RWPE2 (cell line): ENCODE measurements at regions not wholly inside any gene's neighbourhood (a gene's known extent, or its start where the extent isn't known, plus 50 kb on each side); places are given as distances from the start of the nearest gene placed in this dataset.
A peak's percentile ranks its signal among the peaks of the same experiment; 100 is the strongest.
"Not testable (repeated sequence)": the region's sequence is repeated elsewhere in the genome, so short reads cannot be mapped to it uniquely, and the experiment has no call there.

ENCODE experiments used
- ATAC-seq: fragments of 200-7000 bp; cut with Tn5 transposase; 3 replicates; pipeline ENCODE4 v1.9.1; 2021; ENCODE audit warnings: low read depth
- DNase-seq: peaks from one replicate; pipeline ENCODE4 v3.0.0-alpha.2; 2020; ENCODE audit warnings: low spot score
- H3K27ac ChIP-seq: fragments of 450-650 bp; 2 replicates; pipeline ENCODE4 v1.5.1; 2017; ENCODE audit warnings: mild to moderate bottlenecking; ENCODE audit not compliant: poor library complexity, severe bottlenecking
- H3K27me3 ChIP-seq: fragments of 250-450 bp; sonication (Bioruptor Pico); 2 replicates; pipeline ENCODE4 v1.5.1; 2021; ENCODE audit warnings: mild to moderate bottlenecking, moderate library complexity; ENCODE audit not compliant: insufficient read depth, poor library complexity, severe bottlenecking
- H3K36me3 ChIP-seq: fragments of 250-450 bp; sonication (Bioruptor Pico); 2 replicates; pipeline ENCODE4 v1.5.1; 2020; ENCODE audit warnings: low read depth, mild to moderate bottlenecking, moderate library complexity
- H3K4me1 ChIP-seq: fragments of 250-450 bp; sonication (Bioruptor Pico); 2 replicates; pipeline ENCODE4 v1.5.1; 2021; ENCODE audit warnings: mild to moderate bottlenecking, moderate library complexity; ENCODE audit not compliant: insufficient read depth, poor library complexity, severe bottlenecking
- H3K4me3 ChIP-seq: fragments of 250-450 bp; sonication (Bioruptor Pico); 2 replicates; pipeline ENCODE4 v1.5.1; 2021; ENCODE audit warnings: mild to moderate bottlenecking, moderate library complexity; ENCODE audit not compliant: severe bottlenecking
- H3K9me3 ChIP-seq: fragments of 250-450 bp; sonication (Bioruptor Pico); 2 replicates; pipeline ENCODE4 v1.5.1; 2021; ENCODE audit warnings: mild to moderate bottlenecking, moderate library complexity; ENCODE audit not compliant: severe bottlenecking
- CTCF ChIP-seq: fragments of 450-650 bp; IDR thresholded peaks from one replicate; pipeline ENCODE4 v1.5.1; 2017; ENCODE audit warnings: mild to moderate bottlenecking, moderate library complexity; ENCODE audit not compliant: poor library complexity, severe bottlenecking

GRCh38 chr7:130852867-130853266 is 118.9 kb upstream of the KLF14 start:
- no peak overlapping the region for H3K4me3 ChIP-seq
- no peak for DNase-seq
- peaks cover 14% of the 10 kb centered on the region for H3K9me3 ChIP-seq
- no peaks in the 10 kb centered on the region for H3K27me3 ChIP-seq
- peaks cover 11% of the 10 kb centered on the region for H3K36me3 ChIP-seq
- no peak for ATAC-seq
- TF ChIP-seq CTCF = no peak
- peaks cover 50% of the 10 kb centered on the region for H3K4me1 ChIP-seq
- H3K27ac ChIP-seq = peak overlapping the region; percentile 99

- peaks cover 50% of the 10 kb centered on the region for H3K4me1 ChIP-seq
- no peaks in the 10 kb centered on the region for H3K27me3 ChIP-seq
- peaks cover 23% of the 10 kb centered on the region for H3K9me3 ChIP-seq
- TF ChIP-seq CTCF = peak; percentile 50
- DNase-seq (no peak), ATAC-seq (peak; percentile 93)
- H3K36me3 ChIP-seq = peaks cover 11% of the 10 kb centered on the region
- H3K27ac ChIP-seq = peak overlapping the region; percentile 99
- H3K4me3 ChIP-seq = no peak overlapping the region
Observed at GRCh38 chr7:130853503-130854279, 119.7 kb upstream of the KLF14 start.

GRCh38 chr7:130854481-130854880 is 120.5 kb upstream of the KLF14 start:
- Histone ChIP-seq H3K27me3 (no peaks in the 10 kb centered on the region), H3K4me3 (no peak overlapping the region), H3K4me1 (peaks cover 48% of the 10 kb centered on the region), H3K27ac (peak overlapping the region; percentile 99), H3K36me3 (peaks cover 11% of the 10 kb centered on the region), H3K9me3 (peaks cover 29% of the 10 kb centered on the region)
- ATAC-seq (no peak), DNase-seq (no peak)
- TF ChIP-seq CTCF = no peak

- ATAC-seq (no peak), DNase-seq (no peak)
- no peak overlapping the region for H3K27ac ChIP-seq
- no peaks in the 10 kb centered on the region for H3K27me3 ChIP-seq
- H3K36me3 ChIP-seq = peaks cover 11% of the 10 kb centered on the region
- no peak for TF ChIP-seq CTCF
- H3K4me3 ChIP-seq = no peak overlapping the region
- peaks cover 39% of the 10 kb centered on the region for H3K9me3 ChIP-seq
- peaks cover 30% of the 10 kb centered on the region for H3K4me1 ChIP-seq
Observed at GRCh38 chr7:130856866-130857265, 122.9 kb upstream of the KLF14 start.

- H3K4me3 ChIP-seq, ATAC-seq, H3K27me3 ChIP-seq, H3K4me1 ChIP-seq, DNase-seq, H3K27ac ChIP-seq: not testable (repeated sequence)
- Histone ChIP-seq H3K9me3 (peaks cover 39% of the 10 kb centered on the region), H3K36me3 (peaks cover 25% of the 10 kb centered on the region)
Observed at GRCh38 chr7:130860832-130861231, 126.8 kb upstream of the KLF14 start.
